Activated naive CD4-positive, alpha-beta T cell treated with anti-CD3 and anti-CD28 coated beads for 36 hours (primary cell): ENCODE measurements at regions not wholly inside any gene's neighbourhood (a gene's known extent, or its start where the extent isn't known, plus 50 kb on each side); places are given as distances from the start of the nearest gene placed in this dataset.
A peak's percentile ranks its signal among the peaks of the same experiment; 100 is the strongest.

Source experiments
- CTCF ChIA-PET: fragments of 350-600 bp; sonication (Branson Sonifier 250); formaldehyde crosslinking; loops from one replicate; lab custom pipeline; 2021; ENCODE audit warnings: antibody characterized with exemption; lab: Charles Lee
- DNase-seq: peaks from one replicate; pipeline ENCODE4 v3.0.0-alpha.2; 2020
- H3K27ac Mint-ChIP-seq: one replicate; pipeline ENCODE4 v1.8.0; 2021; ENCODE audit warnings: mild to moderate bottlenecking, mixed read lengths
- H3K27me3 Mint-ChIP-seq: one replicate; pipeline ENCODE4 v1.8.0; 2021; ENCODE audit warnings: low read depth, mixed read lengths
- H3K36me3 Mint-ChIP-seq: one replicate; pipeline ENCODE4 v1.8.0; 2021; ENCODE audit warnings: low read depth, mixed read lengths
- H3K4me1 Mint-ChIP-seq: one replicate; pipeline ENCODE4 v1.8.0; 2021; ENCODE audit warnings: low read depth, mixed read lengths
- H3K4me3 Mint-ChIP-seq: one replicate; pipeline ENCODE4 v1.8.0; 2021; ENCODE audit warnings: mild to moderate bottlenecking, moderate library complexity, mixed read lengths
- H3K9me3 Mint-ChIP-seq: one replicate; pipeline ENCODE4 v1.8.0; 2021; ENCODE audit warnings: mixed read lengths
- intact Hi-C: fragments of 100-400 bp; cut with micrococcal nuclease; formaldehyde crosslinking; loops from one replicate; pipeline ENCODE4 v1.15.1; 2023

DNA sequence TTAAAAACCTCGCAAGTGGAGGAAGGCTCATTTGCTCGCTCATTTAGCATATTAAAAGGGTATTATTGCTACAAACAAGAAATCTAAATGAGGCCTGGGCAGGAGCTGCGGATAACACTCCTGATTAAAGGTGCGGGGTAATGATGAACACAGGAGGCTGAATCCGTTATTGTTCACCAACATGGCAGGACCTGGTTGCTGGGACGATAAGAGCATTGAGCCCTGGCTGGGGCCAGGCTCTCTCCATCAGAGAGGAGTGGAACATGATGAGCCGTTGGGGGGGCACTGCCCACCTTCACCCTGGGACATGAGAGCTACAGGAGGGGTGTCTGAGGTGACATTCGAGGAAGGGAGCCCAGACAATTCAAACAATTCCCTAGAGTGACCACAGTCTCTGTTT is 211.7 kb downstream of the NXPE2 start:
- no peaks in the 10 kb centered on the region for H3K36me3 Mint-ChIP-seq
- H3K9me3 Mint-ChIP-seq = no peaks in the 10 kb centered on the region
- H3K4me1 Mint-ChIP-seq = no peaks in the 10 kb centered on the region
- no peak overlapping the region for H3K27ac Mint-ChIP-seq
- CTCF ChIA-PET = no interaction called here
- H3K27me3 Mint-ChIP-seq = peaks cover 7% of the 10 kb centered on the region
- no peak for DNase-seq
- no peak overlapping the region for H3K4me3 Mint-ChIP-seq
- intact Hi-C loops = no loop called here

DNA sequence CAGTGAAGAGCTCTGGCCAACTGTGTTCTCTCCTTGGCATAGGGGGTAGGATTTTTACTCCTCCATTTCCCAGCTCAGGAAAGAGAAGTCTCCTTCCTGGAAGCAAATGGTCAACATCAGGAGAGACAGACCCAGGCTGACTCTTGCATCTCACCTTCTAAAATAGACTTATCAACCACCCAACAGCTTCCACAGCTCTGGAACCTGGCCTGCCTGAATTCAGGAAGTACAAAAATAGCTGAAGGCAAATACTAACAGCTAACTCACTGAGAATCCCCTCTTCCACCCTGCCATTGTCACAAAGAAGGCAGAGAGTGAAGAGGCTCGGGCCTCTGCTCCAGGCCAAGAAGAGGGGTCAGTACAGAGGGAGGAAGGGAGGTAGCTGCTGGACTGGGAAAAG is 213.6 kb downstream of the NXPE2 start:
- H3K27me3 Mint-ChIP-seq = peaks cover 12% of the 10 kb centered on the region
- no peaks in the 10 kb centered on the region for H3K4me1 Mint-ChIP-seq
- no peaks in the 10 kb centered on the region for H3K36me3 Mint-ChIP-seq

DNA sequence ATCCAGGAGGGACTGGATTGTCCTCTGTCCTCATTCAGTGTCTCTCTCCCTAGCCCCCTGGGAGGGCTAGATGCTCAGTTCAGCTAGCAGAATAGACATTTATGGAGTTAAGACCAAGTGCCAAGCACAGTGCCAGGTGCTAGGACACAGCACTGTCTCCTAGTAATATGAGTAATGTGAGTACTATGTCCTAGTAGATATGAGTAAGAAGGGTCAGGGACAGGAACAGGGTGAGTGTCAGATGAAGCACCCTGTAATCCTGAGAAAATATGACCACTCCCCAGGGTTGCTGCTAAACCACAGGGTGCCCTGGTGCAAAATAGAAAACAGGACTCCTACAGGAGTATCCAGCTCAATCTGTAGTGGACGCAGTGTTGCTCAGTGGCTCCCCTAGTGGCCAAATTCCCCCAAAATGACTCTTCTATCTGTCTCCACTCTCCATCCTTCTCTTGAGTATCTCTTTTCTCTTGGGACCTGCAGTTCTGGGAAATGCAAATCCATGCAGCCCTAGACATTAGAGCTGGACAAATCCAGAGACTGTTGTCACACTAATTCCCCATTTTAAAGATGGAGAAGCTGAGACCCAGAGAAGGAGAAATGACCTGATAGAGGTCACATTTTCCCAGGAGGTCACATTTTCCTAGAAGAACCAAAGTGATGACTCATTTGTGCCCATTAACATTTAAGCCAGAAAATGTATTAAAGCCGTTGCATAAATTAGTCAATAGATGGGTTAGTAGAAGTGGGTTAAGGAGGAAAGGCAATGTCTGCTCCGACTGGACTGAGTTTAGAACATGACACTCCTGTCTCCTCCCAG is 214.3 kb downstream of the NXPE2 start:
- Mint-ChIP-seq H3K27me3 (peaks cover 8% of the 10 kb centered on the region), H3K36me3 (no peaks in the 10 kb centered on the region), H3K4me3 (no peak overlapping the region), H3K4me1 (no peaks in the 10 kb centered on the region), H3K9me3 (no peaks in the 10 kb centered on the region), H3K27ac (no peak overlapping the region)
- peak; percentile 20 for DNase-seq
- CTCF ChIA-PET = interaction anchor here (1.2 kb wide), 1 partner anchor 11 kb away, joined by 3 read pairs; no protein-coding TSS in a partner anchor
- intact Hi-C loops = no loop called here

More for the DNA sequence above, 213.6 kb downstream of the NXPE2 start:
- no peak overlapping the region for H3K4me3 Mint-ChIP-seq
- CTCF ChIA-PET = interaction anchor here (1.2 kb wide), 1 partner anchor 11 kb away, joined by 3 read pairs; no protein-coding TSS in a partner anchor
- H3K9me3 Mint-ChIP-seq = no peaks in the 10 kb centered on the region
- intact Hi-C loops = no loop called here
- no peak overlapping the region for H3K27ac Mint-ChIP-seq
- DNase-seq = no peak

DNA sequence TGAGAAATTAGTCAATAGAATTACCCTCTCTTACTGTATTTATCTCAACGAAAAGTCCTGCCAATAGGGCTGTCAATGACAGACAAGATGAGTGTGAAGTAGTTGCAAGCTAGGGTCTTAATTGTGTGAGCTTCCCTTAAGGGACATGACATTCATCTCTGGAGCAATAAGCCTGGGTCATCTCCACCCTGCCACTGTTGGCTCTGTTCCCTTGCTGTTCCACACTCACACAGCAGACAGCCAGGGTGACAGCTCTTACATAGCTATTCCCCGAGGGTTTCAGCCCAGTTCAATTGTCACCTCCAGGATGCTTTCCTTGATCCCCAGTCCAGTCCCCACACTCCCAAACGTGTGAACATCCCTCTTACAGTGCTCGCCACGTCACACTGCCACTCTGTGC is 215.0 kb downstream of the NXPE2 start:
- no peak for DNase-seq
- Mint-ChIP-seq H3K4me3 (no peak overlapping the region), H3K36me3 (no peaks in the 10 kb centered on the region), H3K4me1 (no peaks in the 10 kb centered on the region), H3K9me3 (no peaks in the 10 kb centered on the region), H3K27ac (peak overlapping the region; percentile 21), H3K27me3 (peaks cover 8% of the 10 kb centered on the region)
- CTCF ChIA-PET = interaction anchor here (0.6 to 1.2 kb wide), 2 partner anchors 10 to 546 kb away, joined by 3 read pairs; no protein-coding TSS in a partner anchor
- intact Hi-C loops = no loop called here

DNA sequence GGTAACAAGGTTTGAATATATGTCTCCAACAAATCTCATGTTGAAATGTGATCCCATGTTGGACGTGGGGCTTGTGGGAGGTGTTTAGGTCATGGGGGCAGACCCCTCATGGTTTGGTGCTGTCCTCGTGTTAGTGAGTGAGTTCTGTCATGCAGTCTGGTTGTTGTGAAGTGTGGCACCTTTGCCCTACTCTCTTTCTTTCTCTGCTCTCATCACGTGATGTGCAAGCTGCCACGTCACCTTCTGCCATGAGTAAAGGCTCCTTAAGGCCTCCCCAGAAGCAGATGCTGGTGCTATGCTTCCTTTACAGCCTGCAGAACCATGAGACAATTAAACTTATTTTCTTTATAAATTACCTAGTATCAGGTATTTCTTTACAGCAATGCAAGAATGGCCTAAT is 218.3 kb downstream of the NXPE2 start:
- H3K36me3 Mint-ChIP-seq = no peaks in the 10 kb centered on the region
- peaks cover 5% of the 10 kb centered on the region for H3K27me3 Mint-ChIP-seq
- no peak overlapping the region for H3K4me3 Mint-ChIP-seq
- intact Hi-C loops = no loop called here
- peaks cover 11% of the 10 kb centered on the region for H3K9me3 Mint-ChIP-seq
- H3K27ac Mint-ChIP-seq = no peak overlapping the region
- DNase-seq = no peak
- CTCF ChIA-PET = no interaction called here
- H3K4me1 Mint-ChIP-seq = no peaks in the 10 kb centered on the region

DNA sequence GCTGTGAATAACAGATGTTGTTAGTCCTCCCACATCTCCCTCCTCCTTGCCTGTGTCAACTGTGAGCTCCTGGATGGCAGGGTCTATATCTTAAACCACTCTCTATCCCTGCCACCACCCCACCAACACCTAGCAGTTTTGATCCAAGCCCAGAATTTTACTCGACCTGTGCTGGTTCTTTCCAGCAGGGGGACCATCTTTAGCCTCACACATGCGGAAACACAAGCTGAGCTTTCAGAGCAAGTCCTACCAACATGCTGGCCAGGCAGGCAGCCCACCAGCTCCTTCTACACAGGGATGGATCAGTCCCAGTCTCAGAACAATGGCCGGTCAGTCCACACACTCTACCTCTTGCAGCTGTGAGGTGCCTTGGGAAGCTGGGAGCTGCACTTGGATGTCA is 231.5 kb downstream of the NXPE2 start:
- CTCF ChIA-PET = no interaction called here

DNA sequence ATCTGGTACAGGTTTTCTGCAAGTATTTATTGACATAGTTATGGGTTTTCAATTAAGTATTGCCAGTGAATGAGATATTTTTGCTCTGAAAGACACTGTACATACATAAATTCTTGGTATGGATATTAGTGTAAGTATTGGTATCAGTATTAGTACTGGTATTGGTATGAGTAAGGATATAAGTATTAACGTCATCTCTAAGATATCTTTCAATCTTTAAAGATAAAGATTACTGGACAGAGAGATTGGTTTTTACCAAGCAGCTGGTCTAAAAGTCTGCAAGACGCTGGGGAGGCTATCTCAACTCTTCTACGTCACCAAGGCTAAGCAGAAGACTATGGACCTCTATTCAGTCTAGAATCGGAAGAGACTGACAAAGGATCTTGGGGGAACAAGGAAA is 234.5 kb downstream of the NXPE2 start:
- intact Hi-C loops = no loop called here
- DNase-seq = no peak
- Mint-ChIP-seq H3K27me3 (peaks cover 6% of the 10 kb centered on the region), H3K36me3 (no peaks in the 10 kb centered on the region), H3K4me3 (no peak overlapping the region), H3K4me1 (no peaks in the 10 kb centered on the region), H3K27ac (no peak overlapping the region), H3K9me3 (no peaks in the 10 kb centered on the region)
- CTCF ChIA-PET = no interaction called here

More for the DNA sequence above, 231.5 kb downstream of the NXPE2 start:
- H3K36me3 Mint-ChIP-seq = no peaks in the 10 kb centered on the region
- H3K27ac Mint-ChIP-seq = no peak overlapping the region
- H3K27me3 Mint-ChIP-seq = peaks cover 6% of the 10 kb centered on the region
- intact Hi-C loops = no loop called here
- H3K4me1 Mint-ChIP-seq = no peaks in the 10 kb centered on the region
- no peak overlapping the region for H3K4me3 Mint-ChIP-seq
- DNase-seq = no peak
- H3K9me3 Mint-ChIP-seq = peaks cover 2% of the 10 kb centered on the region

DNA sequence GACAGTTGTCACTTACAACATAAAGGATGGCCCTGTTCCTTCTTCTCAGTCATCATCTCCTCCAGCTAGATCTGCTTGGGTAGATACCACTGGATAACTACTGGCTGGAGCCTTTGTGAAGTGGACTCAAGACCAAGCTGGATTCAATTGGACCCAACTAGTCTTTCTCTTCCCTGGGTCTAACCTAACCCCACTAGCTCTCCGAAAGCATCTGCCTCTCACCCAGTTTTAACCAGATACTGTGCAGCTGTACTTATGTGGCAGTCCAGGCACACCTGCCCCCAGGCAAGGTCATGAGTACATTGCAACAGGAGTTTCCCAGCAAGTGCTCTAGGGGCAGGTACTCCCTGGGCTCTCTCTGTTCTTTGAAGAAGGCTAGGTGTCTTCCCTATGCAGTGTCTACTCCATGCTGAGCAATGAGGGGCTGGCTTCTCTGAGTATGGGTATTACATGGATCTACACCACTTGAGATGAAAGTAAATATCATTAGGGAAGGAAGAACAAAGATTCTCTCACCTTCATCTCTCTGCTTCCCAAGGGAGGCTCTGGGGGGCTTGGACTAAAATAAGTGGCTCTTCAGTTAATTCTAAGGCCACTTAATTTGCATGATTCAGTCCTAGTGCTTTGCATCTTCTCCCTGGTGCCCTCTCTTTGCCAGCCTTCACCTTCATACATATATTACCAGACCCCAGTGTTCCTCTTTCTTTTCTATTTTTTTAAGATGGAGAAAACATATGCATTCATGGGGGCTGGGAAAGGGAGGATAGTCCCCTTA is 236.1 kb downstream of the NXPE2 start:
- H3K27ac Mint-ChIP-seq = no peak overlapping the region
- no peak overlapping the region for H3K4me3 Mint-ChIP-seq
- no peaks in the 10 kb centered on the region for H3K4me1 Mint-ChIP-seq
- CTCF ChIA-PET = no interaction called here
- no peaks in the 10 kb centered on the region for H3K36me3 Mint-ChIP-seq
- no peaks in the 10 kb centered on the region for H3K9me3 Mint-ChIP-seq
- peaks cover 3% of the 10 kb centered on the region for H3K27me3 Mint-ChIP-seq
- intact Hi-C loops = no loop called here
- no peak for DNase-seq

DNA sequence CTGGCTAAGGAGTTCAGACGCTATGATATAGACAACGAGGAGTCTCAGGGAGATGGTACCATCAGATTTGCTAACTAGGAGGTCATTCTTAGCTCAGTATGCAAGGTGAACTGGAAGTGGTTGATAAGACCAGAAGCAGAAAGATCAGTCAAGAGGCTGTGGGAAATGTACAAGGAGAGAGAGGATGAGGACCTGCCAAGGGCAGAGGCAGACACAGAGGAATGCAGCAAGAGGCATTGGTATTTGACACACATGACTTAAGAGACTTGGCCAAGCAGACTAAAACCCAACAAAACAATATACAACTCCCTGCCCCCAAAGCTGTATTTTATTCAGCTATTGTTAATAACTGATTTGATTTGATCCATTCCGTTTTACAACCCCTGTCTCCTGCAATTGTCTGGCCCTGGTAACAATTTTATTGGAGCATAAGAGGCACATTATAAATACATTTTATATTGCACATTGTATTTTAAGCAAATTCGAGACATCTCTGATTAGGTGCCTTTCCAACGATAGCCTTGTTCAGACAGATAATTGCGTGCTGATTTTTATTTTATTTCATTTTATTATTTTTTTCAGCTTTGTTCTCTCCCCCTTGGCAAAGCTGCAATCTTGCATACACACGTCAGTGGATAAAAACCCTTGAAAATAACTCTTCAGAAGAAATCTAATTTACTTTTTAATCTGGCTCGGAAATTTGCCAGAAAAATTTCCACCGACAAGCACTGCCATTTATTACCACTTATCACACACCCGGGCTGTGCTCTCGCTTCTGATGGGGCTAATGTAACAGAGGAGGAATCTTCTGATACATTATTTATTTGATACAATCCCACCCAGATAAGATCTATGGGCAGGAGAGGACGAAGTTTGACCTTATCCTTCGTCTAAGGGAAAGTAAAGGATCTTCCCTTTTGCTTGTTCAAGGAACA is 237.8 kb downstream of the NXPE2 start:
- intact Hi-C loops = no loop called here
- H3K4me3 Mint-ChIP-seq = no peak overlapping the region
- H3K27me3 Mint-ChIP-seq = no peaks in the 10 kb centered on the region
- no peak overlapping the region for H3K27ac Mint-ChIP-seq
- H3K9me3 Mint-ChIP-seq = no peaks in the 10 kb centered on the region
- no peaks in the 10 kb centered on the region for H3K4me1 Mint-ChIP-seq
- H3K36me3 Mint-ChIP-seq = no peaks in the 10 kb centered on the region
- CTCF ChIA-PET = no interaction called here
- no peak for DNase-seq

DNA sequence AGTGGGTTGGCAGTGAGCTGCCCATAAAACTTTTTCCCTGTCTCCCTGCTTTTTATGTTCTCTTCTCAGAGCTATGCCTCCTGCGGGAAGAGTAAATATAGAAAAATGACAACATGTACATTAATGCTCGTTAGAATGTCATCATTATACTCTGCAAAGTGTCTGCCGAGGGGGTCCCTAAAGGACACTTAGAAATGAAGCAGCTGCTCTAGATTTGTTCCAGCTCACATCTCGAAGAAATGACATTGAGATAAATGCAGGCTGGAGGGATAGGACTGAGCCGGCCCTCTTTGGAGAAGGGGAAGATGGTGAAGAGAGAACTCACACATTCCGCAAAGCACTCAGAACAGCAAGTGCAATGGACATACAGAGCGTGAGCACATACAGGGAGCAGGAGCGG is 240.0 kb downstream of the NXPE2 start:
- Mint-ChIP-seq H3K27ac (no peak overlapping the region), H3K36me3 (no peaks in the 10 kb centered on the region), H3K4me1 (no peaks in the 10 kb centered on the region), H3K4me3 (no peak overlapping the region), H3K9me3 (no peaks in the 10 kb centered on the region), H3K27me3 (no peaks in the 10 kb centered on the region)
- CTCF ChIA-PET = no interaction called here
- no peak for DNase-seq
- intact Hi-C loops = no loop called here

DNA sequence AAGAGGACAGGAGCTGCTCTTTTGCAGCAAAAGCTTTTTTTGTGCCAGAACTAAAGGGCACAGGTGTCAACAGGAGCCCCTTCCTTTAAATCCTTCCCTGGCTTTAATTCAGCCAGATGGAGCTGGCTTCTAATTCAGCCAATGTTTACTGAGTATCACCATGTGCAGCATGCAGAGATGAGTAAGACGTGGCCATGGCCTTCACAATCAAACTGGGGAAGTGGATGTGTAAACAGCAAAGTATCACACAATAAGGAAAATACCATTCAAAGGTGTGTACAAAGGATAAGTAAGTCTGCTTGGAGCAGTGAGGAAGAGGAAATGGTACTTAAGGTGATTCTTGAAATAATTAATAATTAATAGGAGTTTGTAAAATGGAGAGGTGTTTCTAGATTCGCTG is 243.4 kb downstream of the NXPE2 start:
- no peaks in the 10 kb centered on the region for H3K27me3 Mint-ChIP-seq
- H3K36me3 Mint-ChIP-seq = no peaks in the 10 kb centered on the region
- H3K4me3 Mint-ChIP-seq = no peak overlapping the region
- no peak for DNase-seq
- CTCF ChIA-PET = no interaction called here
- H3K27ac Mint-ChIP-seq = no peak overlapping the region
- H3K4me1 Mint-ChIP-seq = no peaks in the 10 kb centered on the region
- intact Hi-C loops = no loop called here
- no peaks in the 10 kb centered on the region for H3K9me3 Mint-ChIP-seq

DNA sequence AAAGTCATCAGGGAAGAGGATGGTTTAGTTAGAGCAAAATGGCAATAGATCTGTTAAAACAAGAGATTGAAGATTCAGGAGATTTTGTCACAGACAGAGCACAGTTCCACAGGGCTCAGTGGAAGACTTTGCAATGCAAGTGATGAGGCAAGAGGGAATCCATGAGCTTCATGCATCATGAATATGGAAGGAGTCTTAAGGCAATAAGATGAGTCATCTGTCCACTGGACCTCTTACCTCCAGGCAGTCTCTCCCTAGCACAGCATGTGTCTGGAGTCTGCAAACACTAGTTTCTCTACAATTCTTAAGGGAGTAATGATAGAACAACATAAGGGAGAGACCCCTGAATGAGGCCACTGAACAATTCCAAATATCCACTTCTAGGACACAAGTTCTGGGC is 245.7 kb downstream of the NXPE2 start:
- no peak overlapping the region for H3K4me3 Mint-ChIP-seq
- no peak overlapping the region for H3K27ac Mint-ChIP-seq
- no peaks in the 10 kb centered on the region for H3K36me3 Mint-ChIP-seq
- no peaks in the 10 kb centered on the region for H3K27me3 Mint-ChIP-seq
- H3K4me1 Mint-ChIP-seq = no peaks in the 10 kb centered on the region
- intact Hi-C loops = no loop called here
- DNase-seq = no peak
- H3K9me3 Mint-ChIP-seq = no peaks in the 10 kb centered on the region
- CTCF ChIA-PET = no interaction called here
